Bronchial epithelial cell (primary cell): ENCODE measurements at regions not wholly inside any gene's neighbourhood (a gene's known extent, or its start where the extent isn't known, plus 50 kb on each side); places are given as distances from the start of the nearest gene placed in this dataset.
A peak's percentile ranks its signal among the peaks of the same experiment; 100 is the strongest.
"Not testable (repeated sequence)": the region's sequence is repeated elsewhere in the genome, so short reads cannot be mapped to it uniquely, and the experiment has no call there.

Experiments used
- DNase-seq: peaks from one replicate; pipeline ENCODE4 v3.0.0-alpha.2; 2010; ENCODE audit warnings: low read depth
- FAIRE-seq: peaks from 2 replicates; lab custom pipeline; 2011; peaks lifted over from hg19 to GRCh38; lab: Jason Lieb, UNC
- H3K27me3 ChIP-seq: 2 replicates; pipeline ENCODE4 v1.5.1; 2011; ENCODE audit warnings: low read length; ENCODE audit not compliant: control insufficient read depth, insufficient read depth
- H3K36me3 ChIP-seq: 2 replicates; pipeline ENCODE4 v1.5.1; 2011; ENCODE audit warnings: low read length; ENCODE audit not compliant: control insufficient read depth, insufficient read depth
- H3K4me3 ChIP-seq: 2 replicates; pipeline ENCODE4 v1.5.1; 2011; ENCODE audit warnings: mild to moderate bottlenecking, low read depth, low read length, control low read depth

DNA sequence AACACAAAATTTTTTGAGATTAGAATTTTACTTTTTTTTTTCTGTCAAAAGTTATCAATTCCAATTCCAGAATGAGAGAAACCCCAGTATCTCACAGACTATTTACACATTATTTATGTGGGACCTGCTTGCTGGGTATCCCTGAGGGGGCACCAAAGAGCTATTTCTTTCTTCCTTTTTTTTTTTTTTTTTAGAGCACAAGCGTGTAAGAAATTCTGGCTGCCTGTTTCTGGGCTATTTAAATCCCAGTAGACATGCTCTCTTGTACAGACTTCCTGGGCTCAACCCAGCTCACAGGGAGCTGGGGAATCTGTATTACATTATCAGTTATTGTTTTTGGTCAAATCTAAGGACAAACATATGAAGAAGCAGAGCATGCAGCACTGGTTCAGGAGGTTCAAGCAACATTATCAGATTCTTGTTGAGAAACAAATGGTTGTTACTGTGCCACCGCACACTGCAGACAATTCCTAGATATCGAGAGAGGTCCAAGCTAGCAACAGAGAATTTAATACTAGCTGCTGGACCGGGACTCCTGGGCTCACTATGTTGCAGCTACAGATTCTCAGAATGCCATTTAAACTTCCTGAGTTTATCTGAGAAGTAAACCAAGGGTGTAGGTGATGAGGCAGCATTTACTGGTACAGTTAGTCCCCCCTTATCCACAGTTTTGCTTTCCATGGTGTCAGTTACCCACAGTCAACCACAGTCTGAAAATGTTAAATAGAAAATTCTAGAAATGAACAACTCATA, 83.3 kb upstream of the NBPF26 start:
- not testable (repeated sequence) for DNase-seq, H3K4me3 ChIP-seq, FAIRE-seq, H3K36me3 ChIP-seq, H3K27me3 ChIP-seq

DNA sequence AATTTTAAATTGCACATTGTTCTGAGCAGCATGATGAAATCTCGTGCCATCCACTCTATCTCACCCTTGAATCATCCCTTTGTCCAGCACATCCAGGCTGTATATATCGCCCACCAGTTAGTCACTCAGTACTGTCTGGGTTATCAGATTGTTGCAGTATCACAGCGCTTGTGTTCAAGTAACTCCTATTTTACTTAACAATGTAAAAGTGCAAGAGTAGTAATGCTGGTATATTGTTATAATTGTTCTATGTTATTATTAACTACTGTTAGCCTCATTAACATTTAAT, 82.8 kb upstream of the NBPF26 start:
- not testable (repeated sequence) for H3K27me3 ChIP-seq, FAIRE-seq, DNase-seq, H3K4me3 ChIP-seq, H3K36me3 ChIP-seq

DNA sequence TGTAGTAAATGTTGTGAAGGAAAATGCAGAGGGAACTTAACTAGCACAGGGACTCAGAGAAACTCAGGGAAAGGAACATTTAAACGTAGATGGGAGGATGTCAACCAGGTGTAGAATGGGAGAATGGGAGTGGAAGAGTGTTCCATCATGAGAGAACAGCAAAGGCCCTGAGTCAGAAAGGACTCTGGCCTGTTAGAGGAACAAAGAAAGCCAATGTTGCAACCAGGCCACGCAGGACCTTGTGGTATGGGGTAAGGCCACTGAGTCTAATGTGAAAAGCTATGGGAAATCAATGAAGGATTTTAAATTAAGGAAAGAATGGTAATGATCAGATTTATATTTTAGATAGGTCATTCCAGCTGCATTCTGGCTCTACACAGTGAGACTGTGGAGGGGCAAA, 76.6 kb upstream of the NBPF26 start:
- not testable (repeated sequence) for H3K36me3 ChIP-seq, DNase-seq, FAIRE-seq, H3K27me3 ChIP-seq, H3K4me3 ChIP-seq

DNA sequence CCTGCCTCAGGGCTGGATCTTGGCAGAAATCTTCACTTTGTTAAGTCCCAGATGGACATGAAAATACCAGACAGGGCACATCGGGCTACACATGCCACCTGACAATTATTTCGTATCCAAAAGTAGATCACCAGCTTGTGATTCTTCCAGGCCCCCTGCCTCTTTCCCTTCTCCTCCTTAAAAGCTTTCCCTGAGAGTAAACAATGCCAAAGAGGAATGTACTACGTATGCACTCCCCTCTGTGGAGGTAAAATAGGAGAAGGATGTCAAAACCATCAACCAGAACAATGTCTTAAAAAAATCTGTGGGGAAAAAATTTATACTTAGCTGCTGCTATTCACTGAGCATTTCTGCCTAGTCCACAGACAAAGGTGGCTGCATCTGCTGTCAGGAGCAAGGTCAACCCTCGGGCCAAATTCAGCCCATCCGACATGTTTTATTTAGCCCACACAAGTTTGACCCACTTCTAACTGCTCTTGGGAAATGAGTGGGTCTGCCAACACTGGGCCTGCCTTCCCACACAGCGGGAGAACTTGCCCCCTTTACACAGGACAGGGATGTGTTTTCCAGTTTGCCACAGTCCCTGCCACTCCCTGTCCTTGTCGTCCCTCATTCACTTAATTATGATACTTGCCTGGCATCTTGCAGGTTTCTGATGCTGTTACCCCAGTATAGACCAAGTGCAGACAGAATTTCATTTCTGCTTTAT, 74.7 kb upstream of the NBPF26 start:
- H3K27me3 ChIP-seq, FAIRE-seq, DNase-seq, H3K4me3 ChIP-seq, H3K36me3 ChIP-seq: not testable (repeated sequence)

DNA sequence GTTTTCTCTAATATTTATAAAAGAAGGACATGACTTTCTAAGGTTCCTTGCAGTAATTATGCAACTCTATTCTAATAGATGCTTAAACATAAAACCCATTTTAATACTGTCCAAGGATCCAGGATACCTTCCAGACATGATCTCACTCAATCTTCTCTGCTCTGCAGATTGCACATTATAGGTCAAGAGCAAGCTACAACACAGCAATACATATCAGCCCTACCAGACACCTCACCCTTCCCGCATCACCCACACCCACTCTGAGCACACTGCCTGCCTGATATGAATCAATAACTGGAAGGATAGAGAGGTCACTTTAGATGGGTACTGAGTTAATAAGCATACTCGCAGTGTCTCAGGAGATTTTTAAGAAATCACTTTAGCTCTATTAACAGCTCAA, 74.0 kb upstream of the NBPF26 start:
- H3K4me3 ChIP-seq, H3K36me3 ChIP-seq, FAIRE-seq, H3K27me3 ChIP-seq, DNase-seq: not testable (repeated sequence)

DNA sequence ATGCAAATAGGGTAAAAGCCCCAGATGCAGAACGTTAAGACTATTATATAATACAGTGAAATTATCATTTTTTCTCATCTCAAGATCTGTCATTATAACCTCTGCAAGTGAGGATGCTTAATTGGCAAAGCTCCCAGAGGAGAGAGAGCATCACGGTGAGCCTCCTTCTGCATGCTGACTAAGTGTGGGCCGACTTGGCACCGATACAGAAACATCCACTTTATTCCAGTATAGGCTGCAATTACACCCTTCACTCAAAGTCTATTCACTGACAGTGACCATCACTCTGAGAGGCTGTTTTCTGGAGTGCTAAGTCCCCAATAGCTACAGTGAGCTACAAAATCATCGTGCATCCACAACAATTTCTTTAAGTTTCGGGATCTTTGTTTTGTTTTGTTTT, 69.6 kb upstream of the NBPF26 start:
- H3K36me3 ChIP-seq, H3K27me3 ChIP-seq, H3K4me3 ChIP-seq, FAIRE-seq, DNase-seq: not testable (repeated sequence)

DNA sequence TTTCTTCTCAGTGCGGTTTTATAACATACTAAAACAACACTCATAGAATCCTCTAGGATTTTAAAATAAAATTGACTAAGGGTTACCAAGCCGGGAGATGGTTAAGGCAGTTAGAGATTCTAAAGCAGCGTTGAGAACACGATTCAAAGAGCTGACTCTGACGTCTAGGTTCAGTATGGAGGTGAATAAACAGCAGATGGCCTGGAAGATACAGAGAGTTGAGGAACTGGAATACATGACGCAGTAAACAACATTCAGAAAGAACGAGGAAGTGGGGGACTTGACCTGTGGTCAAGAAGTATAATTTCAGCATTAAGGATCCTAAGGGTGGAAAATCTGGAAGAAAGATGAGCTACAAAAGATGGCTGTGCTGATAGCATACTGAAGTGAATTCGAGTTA, 68.4 kb upstream of the NBPF26 start:
- FAIRE-seq = not testable (repeated sequence)

DNA sequence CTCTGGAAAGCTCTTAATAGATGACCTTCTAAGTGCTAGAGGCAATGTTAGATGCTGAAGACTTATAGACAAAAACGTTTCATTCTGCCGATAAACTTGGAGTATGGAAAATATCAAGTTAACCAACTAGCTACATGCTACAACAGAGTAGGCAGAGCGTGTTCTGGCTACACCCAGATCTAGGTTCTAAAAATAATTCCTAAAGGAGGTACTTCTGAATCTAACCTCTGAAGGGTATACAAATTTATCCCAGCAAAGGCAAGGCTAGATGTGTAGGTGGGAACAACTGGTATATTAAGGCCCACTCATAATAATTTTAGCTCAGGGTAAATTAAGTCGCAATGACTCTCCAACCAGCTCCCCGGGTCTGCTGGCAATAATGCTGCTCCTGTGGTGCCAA, 67.6 kb upstream of the NBPF26 start:
- not testable (repeated sequence) for FAIRE-seq, H3K4me3 ChIP-seq, H3K27me3 ChIP-seq, H3K36me3 ChIP-seq, DNase-seq

More for the DNA sequence above, 68.4 kb upstream of the NBPF26 start:
- not testable (repeated sequence) for DNase-seq, H3K4me3 ChIP-seq, H3K36me3 ChIP-seq, H3K27me3 ChIP-seq

DNA sequence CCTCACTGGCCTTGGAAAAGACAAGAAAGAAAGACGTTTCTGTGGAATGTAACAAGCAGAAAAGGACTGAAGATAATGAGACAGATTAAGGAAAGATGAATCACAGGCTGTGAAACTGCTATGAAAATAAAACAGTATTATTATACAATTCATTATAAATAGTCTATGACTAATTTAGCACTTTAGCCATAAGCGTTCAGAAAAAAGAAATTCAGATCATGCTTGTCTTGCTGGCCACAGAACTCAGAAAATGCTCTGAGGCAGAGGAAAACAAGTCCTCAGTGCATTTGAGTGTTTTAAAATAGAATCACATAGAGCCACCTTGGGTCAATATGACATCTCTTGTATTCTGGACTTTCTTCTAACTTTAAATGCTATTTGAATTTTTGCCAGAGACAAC, 65.9 kb upstream of the NBPF26 start:
- not testable (repeated sequence) for FAIRE-seq, H3K36me3 ChIP-seq, H3K4me3 ChIP-seq, DNase-seq, H3K27me3 ChIP-seq

DNA sequence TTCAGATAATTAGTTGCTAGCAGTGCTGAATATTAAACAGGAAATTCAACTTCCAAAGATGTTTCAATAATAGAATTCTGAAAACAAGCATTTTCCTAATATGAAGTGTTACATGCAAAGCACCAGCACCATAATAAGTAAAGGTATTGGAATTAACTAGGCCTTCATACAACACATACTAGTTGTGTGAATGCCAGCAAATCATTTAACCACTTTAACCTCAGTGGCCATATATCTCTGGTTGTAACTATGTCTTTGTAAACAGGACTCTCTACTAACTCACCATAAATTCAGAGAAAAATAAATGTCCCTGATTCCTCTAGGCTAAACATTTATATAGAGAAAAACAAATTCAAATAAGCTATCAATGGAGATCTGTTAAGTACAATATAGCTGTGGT, 65.1 kb upstream of the NBPF26 start:
- not testable (repeated sequence) for H3K27me3 ChIP-seq, FAIRE-seq, H3K36me3 ChIP-seq, H3K4me3 ChIP-seq, DNase-seq

DNA sequence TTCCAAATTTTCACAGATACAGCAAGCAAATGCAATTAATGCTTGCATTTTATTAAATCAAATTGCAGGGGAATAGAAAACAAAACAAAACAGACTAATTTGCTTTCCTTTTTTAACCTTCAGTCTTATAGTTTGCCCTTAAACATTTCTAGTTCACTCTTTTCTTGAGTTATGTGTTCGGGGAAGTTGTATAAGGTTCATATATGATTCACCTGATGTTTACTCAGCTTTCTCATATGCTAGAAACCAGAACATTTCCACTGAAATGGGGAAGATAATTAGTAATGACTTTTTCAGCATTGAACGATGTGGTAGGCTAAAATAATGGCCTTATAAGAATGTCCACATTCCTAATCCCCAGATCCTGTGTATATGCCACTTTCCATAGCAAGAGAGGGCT, 64.6 kb upstream of the NBPF26 start:
- DNase-seq, H3K4me3 ChIP-seq, H3K27me3 ChIP-seq, FAIRE-seq, H3K36me3 ChIP-seq: not testable (repeated sequence)

DNA sequence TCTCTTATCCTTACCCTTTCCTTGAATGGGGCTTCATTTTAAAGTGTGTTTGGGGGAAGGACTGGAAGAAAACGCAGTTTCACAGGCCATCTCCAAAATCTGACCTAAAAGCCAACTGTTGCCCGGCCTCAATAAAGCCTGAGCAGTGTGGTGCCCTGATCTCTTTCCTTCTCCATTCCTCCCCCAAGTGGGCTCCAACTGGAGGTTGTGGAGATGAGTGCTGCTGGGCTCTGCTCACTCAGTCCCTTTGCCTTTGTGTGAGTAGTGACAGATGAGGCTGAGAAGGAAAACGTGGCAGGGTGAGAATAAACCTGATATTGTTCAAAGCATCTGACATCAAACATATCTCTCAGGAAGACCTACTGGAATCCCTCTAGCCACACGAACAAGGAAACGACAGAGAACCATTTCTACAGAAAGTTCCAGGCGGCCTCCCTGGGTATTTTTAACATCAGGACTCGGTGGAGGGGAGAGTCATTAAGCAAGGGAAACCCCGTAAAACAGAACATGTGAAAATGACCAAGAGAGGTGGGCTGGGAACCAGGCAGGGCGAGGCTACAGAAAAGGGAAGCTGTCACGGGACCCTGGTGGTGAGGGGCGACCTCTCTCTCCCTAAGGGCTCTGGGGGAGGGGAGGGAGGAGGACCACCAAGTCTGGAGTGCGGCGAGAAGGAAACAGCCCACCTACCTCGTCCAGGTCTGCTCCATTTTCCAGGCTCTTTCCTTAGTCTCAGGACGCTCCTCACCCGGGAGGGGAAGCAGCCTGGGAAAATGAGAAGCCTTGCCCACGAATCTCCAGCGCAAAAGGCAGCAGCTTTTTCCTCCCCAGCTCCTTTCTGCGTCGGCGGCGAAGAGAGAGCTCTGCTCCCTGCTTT, 59.1 kb upstream of the NBPF26 start:
- FAIRE-seq, H3K36me3 ChIP-seq, DNase-seq, H3K27me3 ChIP-seq: not testable (repeated sequence)
- H3K4me3 ChIP-seq = peak overlapping the region; percentile 31

DNA sequence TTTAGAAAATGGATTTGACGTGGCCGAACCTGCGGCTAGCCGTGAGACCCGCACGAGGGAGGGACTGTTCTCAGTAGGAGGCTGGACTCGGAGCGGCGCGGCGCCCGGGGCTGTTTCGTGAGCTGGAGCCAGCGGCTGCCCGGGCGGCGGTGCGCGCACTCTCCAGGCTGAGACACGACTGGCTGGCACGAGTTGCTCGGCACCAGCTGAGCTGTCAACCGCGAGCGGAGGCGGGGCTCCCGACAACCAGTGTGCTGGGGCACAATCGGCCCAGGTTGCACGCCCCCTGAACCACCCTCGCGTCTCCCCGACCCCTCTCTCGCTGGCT, 58.5 kb upstream of the NBPF26 start:
- not testable (repeated sequence) for DNase-seq, H3K36me3 ChIP-seq, H3K27me3 ChIP-seq, FAIRE-seq
- peak overlapping the region; percentile 31 for H3K4me3 ChIP-seq

DNA sequence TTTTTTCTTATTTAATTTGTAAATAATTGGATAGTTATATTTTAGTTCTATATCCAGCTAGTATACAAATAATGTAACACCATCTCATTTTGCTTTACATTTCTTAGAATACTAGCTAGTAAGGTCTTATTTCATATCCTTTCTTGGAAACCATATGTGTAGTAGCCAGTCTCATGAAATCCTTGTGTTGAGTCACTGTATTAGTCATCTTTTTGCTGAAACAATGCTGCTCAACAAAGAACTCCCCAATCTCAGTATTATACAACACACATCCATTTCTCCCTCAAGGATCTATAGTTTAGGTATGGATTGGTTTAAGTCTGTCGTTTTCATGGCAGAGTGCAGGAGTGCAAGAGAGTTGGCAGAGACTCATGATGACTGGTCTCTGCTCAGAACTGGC, 55.6 kb upstream of the NBPF26 start:
- not testable (repeated sequence) for H3K27me3 ChIP-seq, H3K4me3 ChIP-seq, DNase-seq, H3K36me3 ChIP-seq, FAIRE-seq
